Fibroblast of gingiva (primary cell): ENCODE measurements at regions not wholly inside any gene's neighbourhood (a gene's known extent, or its start where the extent isn't known, plus 50 kb on each side); places are given as distances from the start of the nearest gene placed in this dataset.

Experiments used
- DNase-seq: peaks from one replicate; pipeline ENCODE4 v3.0.0-alpha.2; 2011; ENCODE audit warnings: low read depth

GRCh38 chr7:128167791-128168666 lies 73.0 kb upstream of the LEP start:
- no peak for DNase-seq

GRCh38 chr7:128168667-128169210 lies 72.3 kb upstream of the LEP start:
- no peak for DNase-seq

- no peak for DNase-seq
Observed at GRCh38 chr7:128170461-128170860, 70.6 kb upstream of the LEP start.

- no peak for DNase-seq
Observed at GRCh38 chr7:128171342-128171918, 69.6 kb upstream of the LEP start.

- no peak for DNase-seq
Observed at GRCh38 chr7:128172151-128172550, 68.9 kb upstream of the LEP start.

GRCh38 chr7:128172963-128173362 lies 68.1 kb upstream of the LEP start:
- no peak for DNase-seq

- DNase-seq = no peak
Observed at GRCh38 chr7:128174386-128174785, 66.7 kb upstream of the LEP start.

- DNase-seq = no peak
Observed at GRCh38 chr7:128176696-128177095, 64.4 kb upstream of the LEP start.

GRCh38 chr7:128177768-128178550 lies 63.1 kb upstream of the LEP start:
- no peak for DNase-seq

GRCh38 chr7:128178611-128179010 lies 62.5 kb upstream of the LEP start:
- DNase-seq = no peak

- no peak for DNase-seq
Observed at GRCh38 chr7:128188396-128189230, 52.5 kb upstream of the LEP start.

GRCh38 chr7:128189231-128189930 lies 51.7 kb upstream of the LEP start:
- DNase-seq = no peak

GRCh38 chr7:128190051-128190647 lies 50.9 kb upstream of the LEP start:
- no peak for DNase-seq

- no peak for DNase-seq
Observed at GRCh38 chr7:128191136-128191844, 49.8 kb upstream of the LEP start.
